Transverse colon (tissue), 3 donors: ENCODE measurements at regions not wholly inside any gene's neighbourhood (a gene's known extent, or its start where the extent isn't known, plus 50 kb on each side); places are given as distances from the start of the nearest gene placed in this dataset.

ENCODE experiments used
- EP300 ChIP-seq: sonication (generic); formaldehyde crosslinking; IDR thresholded peaks from one replicate; pipeline ENCODE4 v1.6.1; 2017; ENCODE audit warnings: antibody characterized with exemption, low read depth
- POLR2A ChIP-seq: fragments of 450-650 bp; IDR thresholded peaks from one replicate; pipeline ENCODE4 v1.6.1; 2016; ENCODE audit warnings: antibody characterized with exemption, mild to moderate bottlenecking, moderate library complexity
- POLR2AphosphoS5 ChIP-seq, 3 donors: sonication (generic); formaldehyde crosslinking; IDR thresholded peaks; one replicate each; pipeline ENCODE4 v1.6.1; 2016; ENCODE audit warnings: antibody characterized with exemption in 3 of 3

DNA sequence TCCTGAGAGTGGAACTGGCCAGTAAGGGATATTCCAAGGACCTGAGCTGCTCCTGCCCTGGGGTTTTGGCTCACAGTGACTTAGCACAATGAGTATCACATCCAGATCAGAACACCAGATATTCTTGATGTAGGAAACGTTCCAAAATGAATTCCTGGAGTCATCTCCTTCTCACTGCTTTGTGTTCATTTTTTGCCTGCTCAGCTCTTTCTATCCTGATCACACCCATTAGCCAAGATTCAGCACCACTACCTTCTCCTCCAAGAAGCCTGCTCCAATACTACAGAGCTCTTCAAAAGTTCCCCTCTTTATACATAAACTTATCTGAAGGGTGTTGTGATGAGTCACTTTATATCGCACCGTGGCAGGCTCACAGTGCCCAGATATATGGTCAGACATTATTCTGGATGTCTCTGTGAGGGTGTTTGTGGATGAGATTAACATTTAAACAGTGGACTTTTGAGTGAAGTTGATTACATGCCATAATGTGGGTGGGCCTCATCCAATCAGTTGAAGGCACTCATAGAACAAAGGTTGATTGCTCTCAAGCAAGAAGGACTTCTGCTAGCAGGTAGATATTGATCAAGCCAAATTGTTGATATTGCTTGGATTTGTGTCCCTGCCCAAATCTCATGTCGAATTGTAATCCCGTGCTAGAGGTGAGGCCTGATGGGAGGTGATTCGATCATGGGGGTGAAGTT is 1155.2 kb upstream of the AUTS2 start:
- no peak for TF ChIP-seq POLR2AphosphoS5 (IDR thresholded peaks at IDR 0.05)
- TF ChIP-seq POLR2A: no peak
- no peak for TF ChIP-seq EP300
